NCI-H1417 (cell line): ENCODE measurements at regions not wholly inside any gene's neighbourhood (a gene's known extent, or its start where the extent isn't known, plus 50 kb on each side); places are given as distances from the start of the nearest gene placed in this dataset.
A peak's percentile ranks its signal among the peaks of the same experiment; 100 is the strongest.

ENCODE experiments used
- DNase-seq, 3 experiments: peaks; one replicate each; lab custom pipeline; 2025; lab: John Stamatoyannopoulos, UW

DNA sequence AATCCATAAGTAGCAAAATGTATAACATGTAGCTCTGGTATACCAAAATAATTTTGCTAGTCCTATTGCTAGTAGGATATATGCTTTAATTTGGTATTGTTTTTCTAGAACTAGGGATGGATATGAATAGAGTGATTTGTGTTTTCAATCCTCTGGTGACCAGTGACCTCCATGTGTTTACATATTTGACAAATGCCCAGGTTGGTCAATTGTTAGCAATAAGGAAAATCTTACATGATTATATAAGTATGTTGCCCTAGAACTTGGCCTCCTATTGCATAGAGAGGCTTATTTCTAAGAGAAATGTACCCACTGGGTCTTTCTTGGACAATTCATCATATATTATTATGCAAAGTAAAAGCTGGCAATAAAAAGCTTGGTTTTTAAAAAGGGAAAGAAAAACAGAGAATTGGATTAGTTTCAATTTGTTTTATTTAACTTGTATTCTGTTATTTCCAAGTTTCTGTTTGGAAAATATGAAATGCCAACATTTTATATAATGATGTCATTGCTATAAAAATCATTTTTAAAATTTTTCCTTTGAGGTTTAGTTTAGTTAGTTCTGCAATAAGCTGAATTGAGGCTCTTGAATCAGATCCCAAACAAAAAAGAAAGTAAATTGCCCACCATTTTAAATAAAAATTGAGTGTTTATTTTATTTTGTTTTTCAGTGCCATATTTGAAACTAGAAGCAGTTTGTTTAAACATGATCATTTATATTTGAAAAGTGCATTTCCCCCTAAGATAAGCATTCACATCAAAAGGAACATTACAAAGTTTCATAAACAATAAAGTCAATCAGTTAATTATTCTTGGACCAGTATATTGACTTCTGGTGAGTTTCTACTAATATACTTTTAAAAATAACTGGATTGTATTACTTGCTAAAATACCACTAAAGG lies 210.9 kb downstream of the ZC3H11B start:
- no peak for DNase-seq

DNA sequence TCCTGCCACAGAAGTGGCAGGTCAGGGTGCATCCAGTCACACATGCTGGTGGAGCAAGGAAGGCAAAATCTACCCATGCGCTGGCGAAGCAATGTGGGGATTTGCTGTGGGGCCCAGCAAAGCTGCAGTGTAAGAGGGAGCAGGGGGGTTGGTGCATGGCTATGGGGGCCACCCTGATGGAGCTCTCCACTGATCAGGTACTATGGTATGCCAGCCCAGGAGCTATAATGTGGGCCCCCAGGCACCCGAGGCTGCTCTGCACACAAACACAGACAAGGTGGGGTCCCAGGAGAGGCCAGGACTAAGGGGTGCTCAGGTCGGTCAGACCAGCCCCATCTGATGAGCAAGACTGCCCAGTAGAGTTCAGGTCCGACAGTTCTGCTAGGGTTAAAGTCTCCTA lies 213.5 kb downstream of the ZC3H11B start:
- no peak for DNase-seq

DNA sequence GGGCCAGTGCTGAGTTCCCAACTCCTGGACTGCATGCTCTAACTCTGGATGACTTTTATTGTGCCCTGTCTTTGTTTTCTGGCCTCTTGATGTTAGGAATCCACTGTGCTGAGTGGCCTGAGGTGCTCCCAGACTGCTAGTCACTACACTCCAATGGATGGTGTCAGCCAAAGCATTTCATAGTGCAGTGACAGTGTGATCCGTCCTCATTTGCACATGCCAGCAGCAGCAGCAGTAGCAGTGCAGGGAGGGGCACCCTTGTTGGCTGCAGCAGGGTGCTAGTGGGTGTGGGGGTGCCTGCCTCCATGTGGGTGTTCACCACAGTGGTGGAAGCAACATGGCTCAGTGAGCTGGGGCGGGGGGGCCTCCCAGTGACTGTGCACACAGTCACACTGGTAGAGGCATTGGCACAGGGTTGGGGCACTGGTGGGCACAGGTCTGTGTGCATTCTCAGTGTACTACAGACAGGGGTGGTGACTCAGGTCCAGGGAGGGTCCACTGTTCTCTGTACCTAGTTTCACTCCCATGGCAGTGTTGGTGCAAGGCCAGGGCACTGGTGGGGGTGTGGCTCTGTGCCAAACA lies 214.0 kb downstream of the ZC3H11B start:
- DNase-seq = no peak

DNA sequence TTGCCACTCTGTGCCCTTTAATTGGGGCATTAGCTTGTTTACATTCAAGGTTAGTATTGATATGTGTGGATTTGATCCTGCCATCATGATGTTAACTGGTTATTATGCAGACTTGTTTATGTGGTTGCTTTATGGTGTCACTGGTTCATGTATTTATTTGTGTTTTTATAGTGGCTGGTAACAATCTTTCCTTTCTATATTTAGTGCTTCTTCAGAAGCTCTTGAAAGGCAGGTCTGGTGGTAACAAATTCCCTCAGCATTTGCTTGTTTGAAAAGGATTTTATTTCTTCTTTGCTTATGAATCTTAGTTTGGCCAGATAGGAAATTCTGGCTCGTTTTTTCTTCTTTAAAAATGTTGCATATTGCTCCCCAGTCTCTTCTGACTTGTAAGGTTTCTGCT lies 215.4 kb downstream of the ZC3H11B start:
- no peak for DNase-seq

DNA sequence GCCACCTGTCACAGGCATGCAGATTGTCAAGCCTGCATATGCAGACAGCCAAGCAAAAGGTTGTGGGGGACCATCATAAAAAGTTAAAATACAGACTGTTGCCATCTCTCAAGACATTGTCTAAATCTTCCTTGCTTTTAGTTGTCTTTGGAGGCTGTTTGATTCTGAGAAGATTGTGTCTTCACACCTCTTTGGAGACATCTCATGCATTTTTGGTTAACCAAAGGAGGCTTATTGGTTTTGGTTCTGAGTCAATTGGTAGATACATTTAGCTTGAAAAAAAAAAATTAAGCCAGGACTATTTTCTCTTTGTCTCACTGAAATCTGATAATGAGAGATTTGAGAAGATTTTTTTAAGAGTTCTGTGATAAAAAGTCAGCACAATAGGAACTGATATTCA lies 217.6 kb downstream of the LYPLAL1 start:
- no peak for DNase-seq

DNA sequence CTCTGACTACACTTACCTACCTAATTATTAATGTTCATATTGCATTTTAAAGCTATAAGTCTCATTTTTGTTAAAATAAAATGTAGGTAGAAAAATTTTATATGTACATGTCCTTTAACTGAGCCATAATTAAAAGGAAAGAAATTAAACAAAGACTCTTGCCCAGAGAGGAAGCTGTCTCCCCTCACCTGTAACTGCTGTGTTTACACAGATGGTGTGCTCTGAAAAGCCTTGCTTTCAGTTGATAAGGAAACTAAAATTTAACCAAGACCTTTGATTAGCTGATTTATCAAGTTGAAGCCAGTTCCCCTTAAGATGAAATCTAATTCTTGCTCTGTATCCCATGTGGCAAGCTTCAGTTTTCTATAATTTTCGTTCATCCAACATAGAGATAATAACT lies 213.5 kb downstream of the LYPLAL1 start:
- DNase-seq = peak in 2 of 3 experiments; percentile 48 to 75

DNA sequence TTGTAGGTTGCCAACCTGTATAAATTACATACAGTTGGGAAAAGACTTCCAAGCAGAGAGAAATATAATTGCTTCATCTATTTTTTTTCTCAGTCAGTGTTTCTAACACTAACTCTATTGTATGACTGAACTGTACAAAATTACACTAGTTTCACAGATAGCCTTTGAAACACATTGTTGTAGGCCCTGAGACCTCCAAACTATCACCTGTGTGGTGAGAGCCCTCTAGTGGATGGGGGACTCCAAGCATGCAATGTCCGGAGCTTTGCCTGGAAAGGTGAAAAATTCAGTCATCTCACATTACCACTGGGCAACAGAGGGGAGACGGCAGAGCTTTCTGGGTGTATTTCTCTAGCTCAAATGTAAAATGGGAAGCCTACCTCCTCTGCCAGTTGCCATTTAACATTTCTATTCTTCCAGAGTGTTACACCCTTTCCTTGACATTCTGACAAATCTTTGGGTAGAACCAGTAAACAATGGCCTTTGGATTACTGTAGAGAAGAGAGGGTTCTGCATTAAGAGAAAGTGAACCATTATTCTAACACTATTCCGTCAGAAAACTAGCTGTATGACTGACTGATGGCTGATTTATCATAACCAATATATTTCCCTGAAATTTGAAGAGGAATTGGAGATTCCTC lies 212.2 kb downstream of the LYPLAL1 start:
- peak; percentile 26 to 73 (median 43) for DNase-seq

DNA sequence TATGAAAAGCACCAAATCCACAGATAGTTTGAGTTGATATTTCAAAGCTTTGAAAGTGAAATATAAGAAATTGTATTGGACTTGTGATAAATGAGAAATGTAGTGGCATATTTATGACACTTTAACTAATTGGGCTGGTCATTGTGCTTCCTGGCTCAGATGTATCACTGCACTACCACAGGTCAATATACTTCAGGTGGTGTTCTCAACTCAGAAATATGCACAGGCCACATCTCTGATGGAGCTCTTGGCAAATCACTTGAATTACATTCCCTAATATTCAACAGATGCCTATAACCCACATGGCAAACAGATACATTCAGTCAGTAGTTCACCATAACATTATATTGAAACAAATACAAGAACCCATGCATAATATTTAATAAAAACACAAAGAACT lies 209.6 kb downstream of the LYPLAL1 start:
- DNase-seq = no peak

DNA sequence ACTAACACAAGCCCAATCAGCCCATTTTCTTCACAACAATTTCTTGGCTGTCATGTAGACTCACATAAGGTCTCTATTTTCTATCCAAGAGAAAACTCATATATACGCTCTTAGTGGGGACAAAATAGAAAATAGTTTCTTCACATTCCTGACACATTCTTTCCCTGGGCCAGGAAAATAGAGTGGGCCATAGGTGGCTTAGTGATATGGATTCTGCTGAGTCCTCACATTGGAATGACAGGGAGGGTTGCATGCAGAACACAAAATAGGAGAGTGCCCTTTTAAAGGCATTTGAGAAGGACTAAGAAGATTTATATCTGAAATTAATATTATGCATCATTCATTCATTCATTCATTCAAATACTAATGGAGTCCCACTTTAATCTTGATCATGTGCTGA lies 207.7 kb downstream of the LYPLAL1 start:
- DNase-seq = no peak

DNA sequence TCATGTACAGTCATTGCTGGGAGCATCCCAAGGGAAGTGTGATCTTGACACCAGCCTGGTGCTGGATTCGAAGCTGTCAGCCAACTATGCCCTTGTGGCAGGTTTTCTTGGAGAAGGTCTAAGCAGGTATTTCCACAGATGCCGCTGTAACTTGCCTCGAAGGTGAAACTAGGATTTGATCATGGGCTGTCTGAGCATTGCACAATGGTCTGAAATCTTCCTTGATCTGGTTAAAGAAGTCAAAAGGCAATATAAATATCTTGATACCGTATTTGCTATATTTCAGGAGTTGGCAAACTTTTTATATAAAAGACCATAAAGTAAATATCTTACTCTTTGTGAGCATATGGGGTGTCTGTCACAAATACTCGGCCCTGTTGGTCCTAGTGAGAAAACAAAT lies 206.8 kb downstream of the LYPLAL1 start:
- no peak for DNase-seq

DNA sequence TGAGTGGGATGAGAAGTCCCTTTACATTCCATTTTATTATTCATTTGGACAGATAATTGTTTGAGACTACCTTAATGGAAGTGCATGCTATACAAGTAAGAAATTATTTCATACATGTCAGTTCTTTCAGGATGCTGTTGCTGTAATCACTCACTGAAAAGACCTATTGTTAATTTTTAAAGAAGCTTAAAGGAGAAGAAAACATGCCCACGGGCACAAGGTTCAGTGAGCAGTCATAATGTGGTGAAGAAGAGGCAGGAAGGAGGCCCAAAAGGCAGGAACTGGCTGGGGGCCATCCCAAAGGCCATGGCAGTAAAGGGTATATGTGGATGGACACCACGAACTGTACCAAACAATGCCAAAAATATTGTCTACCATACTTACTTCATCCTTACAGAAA lies 206.0 kb downstream of the LYPLAL1 start:
- no peak for DNase-seq

DNA sequence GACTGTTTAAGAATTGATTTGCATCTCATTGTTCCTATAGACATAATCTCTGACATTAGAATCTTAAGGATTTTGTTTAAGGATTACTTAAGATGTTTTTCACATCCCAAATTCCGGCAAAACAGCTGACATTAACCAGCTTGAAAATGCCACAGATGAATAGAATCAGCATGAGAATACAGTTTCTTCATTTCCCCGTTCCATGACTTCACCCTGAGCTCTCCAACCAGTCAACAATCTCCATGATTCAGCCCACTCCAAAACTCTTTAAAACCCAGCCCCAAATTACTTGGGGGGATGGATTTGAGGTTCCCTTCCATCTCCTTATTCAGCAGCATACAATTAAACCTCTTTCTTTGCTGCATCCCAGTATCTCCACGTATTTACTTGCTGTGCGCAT lies 201.0 kb downstream of the LYPLAL1 start:
- no peak for DNase-seq

DNA sequence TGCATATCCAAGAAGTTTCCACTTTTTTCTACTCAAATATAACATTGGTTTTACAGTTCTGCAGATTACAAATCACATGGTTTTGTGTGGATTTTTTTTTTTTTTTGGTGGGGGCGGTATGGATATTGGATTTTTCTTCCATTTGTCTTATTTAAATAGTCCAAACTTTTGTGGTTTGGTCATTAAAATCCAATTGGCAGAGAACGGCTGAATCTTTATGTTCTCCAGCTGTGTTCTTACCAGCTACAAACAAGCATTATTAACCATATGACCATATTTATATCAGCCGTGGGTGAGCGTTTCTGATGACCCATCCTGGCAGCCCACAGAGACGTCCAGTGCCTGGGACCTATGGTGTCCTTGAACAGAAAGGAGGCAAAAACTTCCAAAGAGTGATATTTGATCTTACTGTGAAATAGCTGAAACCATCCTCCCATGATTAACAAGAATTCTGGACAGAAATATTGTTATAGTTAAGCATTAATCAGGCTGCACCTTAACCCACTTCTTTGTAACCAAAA lies 200.4 kb downstream of the LYPLAL1 start:
- DNase-seq = no peak

DNA sequence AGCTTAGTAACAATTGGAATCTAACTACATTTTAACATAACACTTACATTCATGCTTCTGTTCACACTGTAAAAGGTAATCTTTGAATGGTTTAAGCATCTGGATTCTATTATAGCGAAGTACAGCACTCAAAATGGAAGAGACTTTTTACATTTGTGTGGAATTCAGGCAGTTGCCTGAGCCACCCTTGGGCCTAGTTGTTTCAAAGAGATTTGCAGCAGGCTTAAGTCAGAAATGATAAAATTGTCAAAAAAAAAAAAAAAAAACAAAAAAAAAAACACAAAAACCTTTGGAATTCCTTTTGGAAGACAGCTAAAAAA lies 199.9 kb downstream of the LYPLAL1 start:
- no peak for DNase-seq

DNA sequence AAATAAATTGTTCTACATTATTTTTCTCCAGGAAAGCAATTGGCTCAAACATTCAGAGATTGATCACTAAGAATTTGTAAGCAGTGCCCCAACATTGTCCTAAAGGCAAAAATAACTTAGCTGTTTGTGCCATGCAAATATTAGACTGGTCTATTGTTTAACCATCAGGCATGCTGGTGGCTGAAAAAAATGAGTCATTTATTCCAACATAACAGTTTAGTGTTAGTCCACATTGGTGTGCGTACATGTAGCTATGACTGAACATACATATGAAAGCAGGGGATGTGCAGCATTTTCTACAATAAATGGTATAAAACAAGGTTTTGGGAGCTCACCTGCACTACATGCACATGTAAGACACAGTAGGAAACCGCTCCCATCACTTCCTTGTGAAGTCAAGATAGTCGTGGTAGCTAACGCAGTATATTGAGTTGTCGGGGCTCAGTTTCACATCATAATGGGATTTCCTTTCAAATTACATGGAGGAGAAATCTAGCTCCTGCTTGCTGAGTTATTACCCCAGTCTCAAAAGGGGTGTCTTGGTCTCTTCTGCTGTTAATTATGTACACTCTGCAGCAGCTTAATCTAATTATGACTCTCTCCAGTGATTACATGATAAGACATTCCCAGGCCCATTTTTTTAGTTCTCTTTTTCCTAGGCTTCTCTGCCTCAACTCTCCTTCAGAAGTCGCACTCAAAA lies 199.4 kb downstream of the LYPLAL1 start:
- no peak for DNase-seq

DNA sequence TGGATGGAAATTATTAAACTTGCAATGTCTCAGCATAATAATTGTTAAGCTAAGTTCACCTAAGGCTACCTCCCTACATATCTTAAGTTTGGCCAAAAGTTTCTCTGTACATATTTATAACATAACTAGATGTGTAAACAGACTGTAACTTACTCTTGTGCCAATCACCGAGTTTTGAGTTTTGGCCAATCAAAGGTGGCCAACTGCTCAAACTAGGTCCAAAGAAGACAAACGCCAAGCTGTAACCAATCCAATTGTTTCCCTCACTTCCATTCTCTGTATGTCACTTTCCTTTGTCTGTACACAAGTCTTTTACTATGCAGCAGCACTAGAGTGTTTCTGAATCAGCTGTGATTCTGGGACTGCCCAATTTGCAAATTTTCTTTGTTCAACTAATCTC lies 197.8 kb downstream of the LYPLAL1 start:
- no peak for DNase-seq

DNA sequence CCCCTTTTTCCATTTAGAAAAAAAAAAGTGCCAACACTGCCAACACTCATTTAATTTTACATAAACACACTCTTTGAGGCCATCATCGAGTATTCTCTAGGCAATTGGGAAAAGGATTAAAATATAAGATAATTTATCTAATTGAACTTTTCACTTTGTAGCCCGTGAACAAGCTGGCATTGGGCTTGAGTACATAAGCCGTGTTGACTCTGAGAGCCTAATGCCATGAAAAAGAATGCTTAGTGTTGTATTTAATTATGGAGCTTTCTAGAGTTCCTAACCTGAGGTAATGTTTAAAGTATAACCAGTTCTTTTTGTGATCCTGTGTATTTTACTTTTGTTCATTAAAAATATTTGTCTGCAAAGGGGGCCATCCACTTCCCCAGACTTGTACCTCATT lies 193.8 kb downstream of the LYPLAL1 start:
- DNase-seq = peak in 1 of 3 experiments; percentile 30

DNA sequence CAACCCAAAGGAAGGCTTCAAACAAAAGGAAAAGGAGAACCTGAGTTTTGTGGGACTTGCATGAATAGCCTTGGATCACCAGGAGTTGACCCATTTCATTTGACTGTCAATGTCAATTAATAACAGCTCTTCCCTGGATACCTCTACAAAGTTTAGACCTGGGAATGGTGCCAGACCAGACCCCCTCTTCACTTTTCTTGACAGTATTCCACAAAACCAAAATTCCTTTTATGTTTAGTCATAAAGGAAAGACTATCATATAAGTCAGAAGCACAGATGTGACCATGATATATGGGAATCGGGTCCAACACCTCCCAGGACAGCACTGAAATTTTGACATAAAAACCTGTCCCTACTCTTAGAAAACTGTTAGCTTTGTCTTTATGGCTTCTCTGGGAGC lies 191.8 kb downstream of the LYPLAL1 start:
- no peak for DNase-seq

DNA sequence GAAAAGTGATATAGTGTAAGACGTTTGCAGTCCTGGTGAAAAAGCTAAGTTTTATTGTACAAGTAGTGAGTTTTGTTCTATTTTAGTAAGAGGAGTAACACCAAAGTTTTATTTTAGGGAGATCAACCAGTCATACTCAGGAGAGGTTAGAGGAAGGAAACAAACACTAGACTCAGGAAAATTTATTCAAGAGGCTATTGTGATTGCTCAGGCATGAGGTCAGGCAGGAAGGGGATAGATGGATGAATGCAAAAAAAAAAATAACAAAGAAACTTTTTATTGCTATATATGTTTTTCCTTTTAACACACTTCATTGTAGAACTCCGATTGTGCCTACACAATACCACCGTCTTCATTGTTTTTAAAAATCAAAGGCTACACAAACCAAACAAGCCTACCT lies 189.0 kb downstream of the LYPLAL1 start:
- no peak for DNase-seq

DNA sequence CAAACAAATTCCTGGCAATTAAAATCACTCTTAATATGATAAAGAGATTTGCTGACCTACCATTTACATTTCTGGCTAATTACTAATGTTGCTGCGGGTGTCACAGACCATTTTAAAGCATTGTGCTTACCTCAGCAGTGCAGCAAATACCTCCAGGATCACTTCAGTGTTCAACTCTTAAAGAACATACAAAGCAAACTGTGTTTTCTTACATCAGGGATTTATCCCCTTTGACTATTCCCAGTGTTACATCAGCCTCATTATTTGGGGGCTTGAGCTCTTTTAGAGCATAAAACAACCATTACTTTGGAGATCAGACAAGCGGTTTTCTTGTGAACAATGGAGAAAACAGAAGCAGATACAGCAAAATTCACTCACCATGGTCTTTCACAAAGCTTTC lies 185.4 kb downstream of the LYPLAL1 start:
- peak in 2 of 3 experiments; percentile 13 to 67 for DNase-seq

DNA sequence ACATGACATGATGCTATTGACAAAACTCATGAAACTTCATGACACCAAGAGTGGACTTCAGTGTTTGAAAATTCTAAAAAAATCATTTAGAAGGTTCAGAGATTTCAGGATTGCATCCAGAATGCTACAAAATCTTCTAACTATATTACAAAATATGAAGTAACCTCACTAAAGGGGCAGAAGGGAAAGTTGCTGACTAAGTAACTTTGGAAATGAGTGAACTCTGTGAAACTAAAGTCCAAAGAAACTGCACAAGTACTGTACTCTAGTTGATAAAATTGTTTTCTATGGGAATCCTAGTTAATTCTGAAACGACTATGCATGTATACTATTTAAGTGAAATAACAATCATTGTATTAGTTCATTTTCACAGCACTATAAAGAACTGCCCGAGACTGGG lies 184.4 kb downstream of the LYPLAL1 start:
- no peak for DNase-seq

DNA sequence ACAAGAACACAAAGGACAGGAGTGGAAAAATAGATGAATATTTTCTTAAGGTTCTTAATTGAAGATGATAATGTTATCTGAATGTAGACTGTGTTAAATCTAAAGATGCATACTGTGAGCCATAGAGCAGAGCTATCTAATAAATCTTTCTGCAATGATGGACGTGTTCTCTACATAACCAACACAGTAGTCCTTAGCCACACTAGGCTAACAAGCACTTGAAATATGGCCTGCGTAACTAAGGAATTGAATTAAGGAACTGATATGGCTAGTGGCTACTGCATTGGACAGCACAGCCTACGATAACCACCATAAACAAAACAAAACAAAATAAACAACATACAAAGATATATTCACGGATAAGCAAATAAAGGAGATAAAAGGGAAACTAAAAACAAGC lies 181.3 kb downstream of the LYPLAL1 start:
- DNase-seq = no peak
